HEK293T (cell line): ENCODE measurements at regions not wholly inside any gene's neighbourhood (a gene's known extent, or its start where the extent isn't known, plus 50 kb on each side); places are given as distances from the start of the nearest gene placed in this dataset.

Experiments used
- ARNT ChIP-seq: fragments of 450-650 bp; IDR thresholded peaks from 2 replicates; pipeline ENCODE4 v1.6.1; 2017; ENCODE audit warnings: mild to moderate bottlenecking
- BHLHE40 ChIP-seq: fragments of 450-650 bp; IDR thresholded peaks from 2 replicates; pipeline ENCODE4 v1.6.1; 2016; ENCODE audit warnings: mild to moderate bottlenecking, moderate library complexity, borderline replicate concordance
- CTBP1 ChIP-seq: fragments of 450-650 bp; IDR thresholded peaks from 2 replicates; pipeline ENCODE4 v1.6.1; 2016; ENCODE audit warnings: borderline replicate concordance
- ELF4 ChIP-seq: fragments of 450-650 bp; IDR thresholded peaks from 2 replicates; pipeline ENCODE4 v1.6.1; 2017; ENCODE audit warnings: antibody characterized with exemption
- FOXA1 ChIP-seq: fragments of 450-650 bp; IDR thresholded peaks from 2 replicates; pipeline ENCODE4 v1.6.1; 2016; ENCODE audit warnings: mild to moderate bottlenecking
- FOXM1 ChIP-seq: fragments of 450-650 bp; IDR thresholded peaks from 2 replicates; pipeline ENCODE4 v1.6.1; 2017; ENCODE audit warnings: mild to moderate bottlenecking, borderline replicate concordance
- LEF1 ChIP-seq: fragments of 450-650 bp; IDR thresholded peaks from 2 replicates; pipeline ENCODE4 v1.6.1; 2017; ENCODE audit warnings: mild to moderate bottlenecking, borderline replicate concordance
- PKNOX1 ChIP-seq: fragments of 450-650 bp; IDR thresholded peaks from 2 replicates; pipeline ENCODE4 v1.6.1; 2016
- SP1 ChIP-seq: fragments of 450-650 bp; IDR thresholded peaks from 2 replicates; pipeline ENCODE4 v1.6.1; 2017
- SUZ12 ChIP-seq: fragments of 450-650 bp; IDR thresholded peaks from 2 replicates; pipeline ENCODE4 v1.6.1; 2016; ENCODE audit warnings: mild to moderate bottlenecking
- TARDBP ChIP-seq: fragments of 450-650 bp; IDR thresholded peaks from 2 replicates; pipeline ENCODE4 v1.6.1; 2016
- ZNF384 ChIP-seq: fragments of 450-650 bp; IDR thresholded peaks from 2 replicates; pipeline ENCODE4 v1.6.1; 2016

- TF ChIP-seq LEF1 (no peak), SP1 (no peak), ARNT (no peak), SUZ12 (no peak), PKNOX1 (no peak), ELF4 (no peak), TARDBP (no peak), BHLHE40 (no peak), CTBP1 (no peak), ZNF384 (no peak), FOXA1 (no peak), FOXM1 (no peak)
These were observed 367.0 kb upstream of the MARCKS start for GRCh38 chr6:113489952-113490746.
